ENCODE measurements at regions not wholly inside any gene's neighbourhood (a gene's known extent, or its start where the extent isn't known, plus 50 kb on each side); places are given as distances from the start of the nearest gene placed in this dataset.

GRCh38 chr2:166634706-166635105, 140.7 kb upstream of the SCN7A start:
- DNase-seq = no peak

- DNase-seq = no peak
These were observed 138.6 kb upstream of the SCN7A start for GRCh38 chr2:166632616-166633015.

- DNase-seq = no peak
These were observed 134.6 kb upstream of the SCN7A start for GRCh38 chr2:166628478-166629136.

- no peak for DNase-seq
These were observed 133.8 kb upstream of the SCN7A start for GRCh38 chr2:166627893-166628292.

GRCh38 chr2:166625670-166626069, 131.6 kb upstream of the SCN7A start:
- no peak for DNase-seq

- DNase-seq = peak; percentile 67
These were observed 120.5 kb upstream of the SCN7A start for GRCh38 chr2:166614503-166614902.

GRCh38 chr2:166614029-166614428, 120.0 kb upstream of the SCN7A start:
- DNase-seq = no peak

- DNase-seq = no peak
These were observed 119.2 kb upstream of the SCN7A start for GRCh38 chr2:166613226-166613625.

- no peak for DNase-seq
These were observed 118.2 kb upstream of the SCN7A start for GRCh38 chr2:166612214-166612613.

- no peak for DNase-seq
These were observed 116.9 kb upstream of the SCN7A start for GRCh38 chr2:166610913-166611305.

GRCh38 chr2:166610180-166610912, 116.3 kb upstream of the SCN7A start:
- DNase-seq = no peak

- peak; percentile 53 for DNase-seq
These were observed 115.3 kb upstream of the SCN7A start for GRCh38 chr2:166609183-166609959.

GRCh38 chr2:166607880-166608279, 113.8 kb upstream of the SCN7A start:
- no peak for DNase-seq

GRCh38 chr2:166593403-166593802, 99.4 kb upstream of the SCN7A start:
- DNase-seq = no peak

- no peak for DNase-seq
These were observed 98.7 kb upstream of the SCN7A start for GRCh38 chr2:166592750-166593149.

GRCh38 chr2:166591226-166591625, 97.2 kb upstream of the SCN7A start:
- DNase-seq = no peak

GRCh38 chr2:166573391-166573790, 79.3 kb upstream of the SCN7A start:
- DNase-seq = no peak

GRCh38 chr2:166572937-166573336, 78.9 kb upstream of the SCN7A start:
- DNase-seq = no peak

GRCh38 chr2:166568409-166568808, 74.4 kb upstream of the SCN7A start:
- DNase-seq = no peak

GRCh38 chr2:166565501-166565900, 71.5 kb upstream of the SCN7A start:
- no peak for DNase-seq

- DNase-seq = no peak
These were observed 69.8 kb upstream of the SCN7A start for GRCh38 chr2:166563894-166564293.

- DNase-seq = no peak
These were observed 66.0 kb upstream of the SCN7A start for GRCh38 chr2:166560022-166560421.

- DNase-seq = no peak
These were observed 56.9 kb upstream of the SCN7A start for GRCh38 chr2:166550923-166551322.

GRCh38 chr2:166545473-166545872, 51.4 kb upstream of the SCN7A start:
- DNase-seq = no peak
